ENCODE measurements at regions not wholly inside any gene's neighbourhood (a gene's known extent, or its start where the extent isn't known, plus 50 kb on each side); places are given as distances from the start of the nearest gene placed in this dataset.

DNA sequence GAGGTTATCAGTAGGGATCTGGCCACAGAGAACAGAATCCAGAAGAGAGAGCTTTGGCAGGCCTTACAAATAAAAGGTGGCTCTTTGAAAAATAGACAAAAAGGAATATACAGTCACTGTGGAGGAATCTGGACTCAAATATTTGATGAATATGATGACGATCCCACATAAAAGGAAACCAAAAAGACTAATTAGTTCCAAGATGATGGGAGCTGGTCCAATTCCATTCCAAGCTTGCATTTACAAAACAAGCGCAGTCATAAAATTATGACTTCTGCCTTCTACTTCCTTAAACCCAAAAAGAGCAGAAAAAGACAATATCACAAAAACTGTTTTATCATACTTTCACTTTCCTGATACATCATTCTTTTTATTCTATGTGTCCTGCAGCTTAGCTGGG is 285.8 kb downstream of the DIPK2A start:
- no peaks in the 10 kb centered on the region for H3K36me3 ChIP-seq
- no peaks in the 10 kb centered on the region for H3K27me3 ChIP-seq
- H3K4me1 ChIP-seq = no peaks in the 10 kb centered on the region
- H3K27ac ChIP-seq = no peak overlapping the region
- no peaks in the 10 kb centered on the region for H3K9me3 ChIP-seq
- DNase-seq = no peak
- TF ChIP-seq CTCF (IDR thresholded peaks at IDR 0.05) (no peak), EP300 (IDR thresholded peaks at IDR 0.05) (no peak), POLR2AphosphoS5 (IDR thresholded peaks at IDR 0.05) (no peak), POLR2A (IDR thresholded peaks at IDR 0.05) (no peak)
- 70 to 77% methylated on average over 2 of the region's 2 CpGs for WGBS, 2 donors
- no peak overlapping the region for H3K4me3 ChIP-seq
- intact Hi-C loops (cut with DNase I) = no loop called here

GRCh38 chr3:144259267-144259666 is 287.6 kb downstream of the DIPK2A start:
- H3K4me1 ChIP-seq = no peaks in the 10 kb centered on the region
- H3K4me3 ChIP-seq = no peak overlapping the region
- intact Hi-C loops (cut with DNase I) = no loop called here
- 76 to 84% methylated on average over 2 of the region's 2 CpGs for WGBS, 2 donors
- no peak for DNase-seq
- no peak overlapping the region for H3K27ac ChIP-seq
- H3K27me3 ChIP-seq = no peaks in the 10 kb centered on the region
- no peaks in the 10 kb centered on the region for H3K9me3 ChIP-seq
- no peaks in the 10 kb centered on the region for H3K36me3 ChIP-seq
- TF ChIP-seq EP300 (IDR thresholded peaks at IDR 0.05) (no peak), POLR2A (IDR thresholded peaks at IDR 0.05) (no peak), CTCF (IDR thresholded peaks at IDR 0.05) (no peak), POLR2AphosphoS5 (IDR thresholded peaks at IDR 0.05) (no peak)

DNA sequence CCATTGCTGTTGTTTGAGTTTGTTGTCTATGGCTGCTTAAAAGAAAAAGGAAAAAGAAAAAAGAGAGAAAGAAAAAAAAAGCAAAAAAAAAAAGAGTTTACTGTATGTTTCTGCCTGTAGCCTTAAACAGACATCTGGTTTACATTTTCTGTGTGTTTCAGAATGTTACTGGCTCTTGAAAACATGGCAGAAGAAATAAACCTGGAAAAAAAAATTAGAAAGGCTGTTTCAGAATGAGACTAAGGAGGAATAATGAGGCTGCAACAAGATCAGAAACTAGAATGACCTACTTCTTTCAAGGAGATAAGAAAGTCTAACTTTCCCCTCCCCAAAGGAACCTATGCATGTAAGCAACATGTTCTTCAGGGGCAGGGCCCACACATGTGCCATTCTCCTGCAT is 292.1 kb downstream of the DIPK2A start:
- Histone ChIP-seq H3K27ac (no peak overlapping the region), H3K9me3 (no peaks in the 10 kb centered on the region), H3K4me3 (no peak overlapping the region), H3K4me1 (no peaks in the 10 kb centered on the region), H3K27me3 (no peaks in the 10 kb centered on the region), H3K36me3 (no peaks in the 10 kb centered on the region)
- no peak for DNase-seq
- TF ChIP-seq POLR2A (IDR thresholded peaks at IDR 0.05) (no peak), CTCF (IDR thresholded peaks at IDR 0.05) (no peak), POLR2AphosphoS5 (IDR thresholded peaks at IDR 0.05) (no peak), EP300 (IDR thresholded peaks at IDR 0.05) (no peak)
- intact Hi-C loops (cut with DNase I) = no loop called here

DNA sequence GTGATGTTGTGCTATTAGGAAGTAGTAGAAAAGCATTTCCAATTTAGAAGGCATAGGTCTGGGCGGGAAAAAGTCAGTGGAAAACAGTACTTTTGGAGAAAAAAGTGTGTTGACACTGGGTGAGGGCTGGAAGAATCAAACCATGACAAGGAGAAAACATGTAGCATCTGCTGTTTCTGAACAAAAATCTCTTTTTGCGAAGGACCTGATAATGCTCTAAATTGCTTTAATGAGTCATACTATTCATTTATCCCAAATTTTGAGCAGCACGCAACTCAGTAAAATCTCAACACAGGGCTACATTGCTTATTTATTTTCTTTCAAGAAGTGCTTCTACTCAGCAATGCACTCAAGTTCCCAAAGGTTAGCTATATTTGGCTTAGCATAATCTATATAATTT is 292.7 kb downstream of the DIPK2A start:
- H3K9me3 ChIP-seq = no peaks in the 10 kb centered on the region
- WGBS, 2 donors = 83 to 85% methylated on average over 3 of the region's 3 CpGs
- H3K36me3 ChIP-seq = no peaks in the 10 kb centered on the region
- intact Hi-C loops (cut with DNase I) = no loop called here
- no peak overlapping the region for H3K4me3 ChIP-seq
- no peak for DNase-seq
- no peaks in the 10 kb centered on the region for H3K27me3 ChIP-seq
- H3K27ac ChIP-seq = no peak overlapping the region
- TF ChIP-seq EP300 (IDR thresholded peaks at IDR 0.05) (no peak), POLR2A (IDR thresholded peaks at IDR 0.05) (no peak), CTCF (IDR thresholded peaks at IDR 0.05) (no peak), POLR2AphosphoS5 (IDR thresholded peaks at IDR 0.05) (no peak)
- no peaks in the 10 kb centered on the region for H3K4me1 ChIP-seq

DNA sequence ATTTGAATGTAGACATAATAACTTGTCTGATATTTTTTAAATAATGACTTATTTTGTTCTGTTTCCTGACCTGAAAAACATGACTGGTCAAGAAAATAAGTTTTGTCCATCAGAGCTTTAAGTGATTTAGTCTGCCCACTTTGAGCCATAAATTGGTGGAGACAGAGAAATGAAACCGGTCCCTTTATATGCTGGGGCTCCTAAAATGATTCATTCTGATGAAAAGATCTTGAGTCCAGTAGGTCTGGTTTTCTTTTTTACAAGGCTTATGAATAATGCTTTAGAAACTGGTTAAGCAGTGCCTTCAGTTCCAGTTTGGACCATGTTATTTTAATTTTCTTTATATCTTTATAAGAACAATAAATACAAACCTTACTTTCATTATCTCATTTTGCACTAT is 293.2 kb downstream of the DIPK2A start:
- no peaks in the 10 kb centered on the region for H3K36me3 ChIP-seq
- 86 to 88% methylated on average over 1 of the region's 1 CpG for WGBS, 2 donors
- H3K4me3 ChIP-seq = no peak overlapping the region
- no peaks in the 10 kb centered on the region for H3K9me3 ChIP-seq
- DNase-seq = no peak
- TF ChIP-seq CTCF (IDR thresholded peaks at IDR 0.05) (no peak), POLR2AphosphoS5 (IDR thresholded peaks at IDR 0.05) (no peak), POLR2A (IDR thresholded peaks at IDR 0.05) (no peak), EP300 (IDR thresholded peaks at IDR 0.05) (no peak)
- H3K4me1 ChIP-seq = no peaks in the 10 kb centered on the region
- no peaks in the 10 kb centered on the region for H3K27me3 ChIP-seq
- intact Hi-C loops (cut with DNase I) = no loop called here
- H3K27ac ChIP-seq = no peak overlapping the region

All from sigmoid colon (tissue), 6 donors.